OCI-LY3 (cell line): ENCODE measurements at regions not wholly inside any gene's neighbourhood (a gene's known extent, or its start where the extent isn't known, plus 50 kb on each side); places are given as distances from the start of the nearest gene placed in this dataset.

Source experiments
- H2AFZ ChIP-seq: fragments of 200-600, 300-600 bp; shearing (Covaris generic); 2 replicates; pipeline ENCODE4 v1.6.0; 2014; ENCODE audit warnings: antibody characterized with exemption, low read depth, low read length
- H3K27ac ChIP-seq: fragments of 200-600, 300-600 bp; sonication (generic); 2 replicates; pipeline ENCODE4 v1.5.1; 2014; ENCODE audit warnings: mild to moderate bottlenecking, low read length, moderate library complexity, mixed read lengths
- H3K27me3 ChIP-seq: fragments of 200-600, 300-600 bp; sonication (generic); 2 replicates; pipeline ENCODE4 v1.6.1; 2014; ENCODE audit warnings: low read depth, low read length, mixed read lengths
- H3K36me3 ChIP-seq: fragments of 200-600, 300-600 bp; sonication (generic); replicated peaks from 2 replicates; pipeline ENCODE3; 2014; ENCODE audit warnings: low read depth, low read length, mixed read lengths
- H3K4me1 ChIP-seq: fragments of 300-600, 200-600 bp; sonication (generic); 2 replicates; pipeline ENCODE4 v1.6.1; 2014; ENCODE audit warnings: low read length, mixed read lengths
- H3K4me2 ChIP-seq: fragments of 200-600, 300-600 bp; sonication (generic); 2 replicates; pipeline ENCODE4 v1.6.1; 2014; ENCODE audit warnings: low read length, mixed read lengths
- H3K4me3 ChIP-seq: fragments of 300-600, 200-600 bp; sonication (generic); 2 replicates; pipeline ENCODE4 v1.5.1; 2014; ENCODE audit warnings: antibody characterized with exemption, mild to moderate bottlenecking, low read length, moderate library complexity
- H3K79me2 ChIP-seq: fragments of 300-600, 200-600 bp; shearing (Covaris generic); 2 replicates; pipeline ENCODE4 v1.6.1; 2014; ENCODE audit warnings: mild to moderate bottlenecking, low read length, mixed read lengths
- H3K9ac ChIP-seq: fragments of 300-600, 200-600 bp; shearing (Covaris generic); 2 replicates; pipeline ENCODE4 v1.6.0; 2014; ENCODE audit warnings: mild to moderate bottlenecking, low read length, moderate library complexity
- H3K9me3 ChIP-seq: fragments of 200-600, 300-600 bp; shearing (Covaris generic); 2 replicates; pipeline ENCODE4 v1.6.1; 2014; ENCODE audit warnings: low read length, mixed read lengths; ENCODE audit not compliant: insufficient read depth
- H4K20me1 ChIP-seq: fragments of 200-600, 300-600 bp; sonication (generic); 2 replicates; pipeline ENCODE4 v1.6.1; 2016; ENCODE audit warnings: low read length, mixed read lengths; ENCODE audit not compliant: insufficient read depth
- EZH2phosphoT487 ChIP-seq: fragments of 200-600 bp; shearing (Covaris generic); IDR thresholded peaks from 2 replicates; pipeline ENCODE4 v1.6.1; 2018; ENCODE audit warnings: antibody characterized with exemption, mixed run types, low read depth
- TF ChIP-seq, protein P1 (sequence below): fragments of 200-600, 300-600 bp; sonication (generic); IDR thresholded peaks from 2 replicates; pipeline ENCODE4 v1.5.1; 2014; ENCODE audit warnings: antibody characterized with exemption, low read length, low read depth

DNA sequence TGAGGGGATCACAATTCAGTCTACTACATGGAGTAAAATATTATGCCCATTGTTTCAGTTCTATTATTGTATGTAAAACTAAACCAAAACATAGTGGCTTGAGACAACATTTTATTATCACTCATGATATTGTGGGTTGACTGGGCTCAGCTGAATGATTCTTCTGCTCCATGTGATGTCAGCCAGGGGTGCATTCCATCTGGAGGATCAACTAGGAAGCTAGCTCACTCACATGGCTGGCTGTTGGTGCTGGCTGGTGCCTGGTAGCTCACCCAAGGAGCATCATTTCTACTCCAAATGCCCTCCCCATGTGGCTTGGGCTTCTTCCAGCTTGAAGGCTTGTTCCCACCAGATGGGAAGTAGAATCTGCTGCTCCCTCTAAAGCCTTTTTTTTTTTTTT lies 51.8 kb upstream of the CLRN1 start:
- Histone ChIP-seq H2AFZ (no peak overlapping the region), H3K4me2 (no peak overlapping the region), H3K27ac (no peak overlapping the region), H3K9me3 (no peaks in the 10 kb centered on the region), H3K79me2 (no peaks in the 10 kb centered on the region), H3K36me3 (no peaks in the 10 kb centered on the region), H4K20me1 (no peaks in the 10 kb centered on the region), H3K27me3 (peaks cover 12% of the 10 kb centered on the region), H3K4me3 (no peak overlapping the region), H3K4me1 (no peaks in the 10 kb centered on the region), H3K9ac (no peak overlapping the region)
- TF ChIP-seq, protein P1, sequence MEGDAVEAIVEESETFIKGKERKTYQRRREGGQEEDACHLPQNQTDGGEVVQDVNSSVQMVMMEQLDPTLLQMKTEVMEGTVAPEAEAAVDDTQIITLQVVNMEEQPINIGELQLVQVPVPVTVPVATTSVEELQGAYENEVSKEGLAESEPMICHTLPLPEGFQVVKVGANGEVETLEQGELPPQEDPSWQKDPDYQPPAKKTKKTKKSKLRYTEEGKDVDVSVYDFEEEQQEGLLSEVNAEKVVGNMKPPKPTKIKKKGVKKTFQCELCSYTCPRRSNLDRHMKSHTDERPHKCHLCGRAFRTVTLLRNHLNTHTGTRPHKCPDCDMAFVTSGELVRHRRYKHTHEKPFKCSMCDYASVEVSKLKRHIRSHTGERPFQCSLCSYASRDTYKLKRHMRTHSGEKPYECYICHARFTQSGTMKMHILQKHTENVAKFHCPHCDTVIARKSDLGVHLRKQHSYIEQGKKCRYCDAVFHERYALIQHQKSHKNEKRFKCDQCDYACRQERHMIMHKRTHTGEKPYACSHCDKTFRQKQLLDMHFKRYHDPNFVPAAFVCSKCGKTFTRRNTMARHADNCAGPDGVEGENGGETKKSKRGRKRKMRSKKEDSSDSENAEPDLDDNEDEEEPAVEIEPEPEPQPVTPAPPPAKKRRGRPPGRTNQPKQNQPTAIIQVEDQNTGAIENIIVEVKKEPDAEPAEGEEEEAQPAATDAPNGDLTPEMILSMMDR, result no peak
- no peak for TF ChIP-seq EZH2phosphoT487

DNA sequence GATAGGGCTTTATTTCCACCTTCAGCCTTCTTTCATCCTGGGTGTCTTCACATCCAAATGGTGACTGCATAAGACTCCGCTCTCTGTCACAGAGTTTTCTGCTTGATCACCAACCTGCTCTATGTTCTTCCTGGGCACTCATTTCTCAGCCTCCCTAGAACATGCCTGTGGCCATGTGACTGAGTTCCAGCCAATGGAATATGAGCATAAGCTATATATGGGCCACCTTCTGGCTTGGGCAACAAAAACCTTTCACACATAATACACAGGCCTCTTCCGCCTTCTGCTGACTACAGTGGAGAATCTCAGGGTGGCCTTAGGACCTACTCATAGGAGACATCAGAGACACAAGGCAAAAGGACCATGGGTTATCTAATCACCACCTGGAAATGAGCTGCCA lies 51.2 kb upstream of the MED12L start:
- H3K4me2 ChIP-seq, result no peak overlapping the region
- no peaks in the 10 kb centered on the region for H3K36me3 ChIP-seq
- H3K9ac ChIP-seq, result no peak overlapping the region
- H2AFZ ChIP-seq, result no peak overlapping the region
- H3K27ac ChIP-seq, result no peak overlapping the region
- H3K4me3 ChIP-seq, result no peak overlapping the region
- H3K9me3 ChIP-seq, result no peaks in the 10 kb centered on the region
- TF ChIP-seq EZH2phosphoT487, result no peak
- TF ChIP-seq, protein P1, result no peak
- H3K4me1 ChIP-seq, result peaks cover 8% of the 10 kb centered on the region
- H3K27me3 ChIP-seq, result no peaks in the 10 kb centered on the region
- H4K20me1 ChIP-seq, result no peaks in the 10 kb centered on the region
- no peaks in the 10 kb centered on the region for H3K79me2 ChIP-seq

DNA sequence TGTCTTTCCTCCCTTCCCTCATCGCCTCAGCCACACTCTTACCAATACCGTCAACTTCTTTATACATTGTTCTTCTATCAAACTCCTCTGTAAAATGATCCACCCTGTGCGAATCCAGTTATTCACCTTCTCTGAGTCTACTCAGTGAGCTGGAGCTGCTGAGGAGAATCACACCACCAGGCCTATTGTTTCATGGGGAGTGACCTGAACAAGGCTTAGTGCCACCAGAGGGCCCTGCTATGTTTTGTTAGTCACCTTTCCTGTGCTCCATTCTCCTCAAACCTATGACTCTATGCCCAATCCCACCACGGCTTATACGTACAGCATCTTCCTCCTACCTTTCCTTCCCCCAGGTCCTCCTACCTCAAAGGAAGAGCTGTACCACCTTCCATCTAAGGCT lies 50.4 kb upstream of the MED12L start:
- Histone ChIP-seq H2AFZ (no peak overlapping the region), H3K4me2 (0 out of 2 replicates have a peak overlapping the region, but pooled peaks have one; percentile 1), H3K4me1 (peaks cover 8% of the 10 kb centered on the region), H4K20me1 (no peaks in the 10 kb centered on the region), H3K27me3 (no peaks in the 10 kb centered on the region), H3K36me3 (no peaks in the 10 kb centered on the region), H3K27ac (no peak overlapping the region), H3K79me2 (no peaks in the 10 kb centered on the region), H3K9ac (no peak overlapping the region), H3K4me3 (no peak overlapping the region), H3K9me3 (no peaks in the 10 kb centered on the region)
- TF ChIP-seq, protein P1, result no peak
- TF ChIP-seq EZH2phosphoT487, result no peak
